ENCODE measurements at regions not wholly inside any gene's neighbourhood (a gene's known extent, or its start where the extent isn't known, plus 50 kb on each side); places are given as distances from the start of the nearest gene placed in this dataset.

DNA sequence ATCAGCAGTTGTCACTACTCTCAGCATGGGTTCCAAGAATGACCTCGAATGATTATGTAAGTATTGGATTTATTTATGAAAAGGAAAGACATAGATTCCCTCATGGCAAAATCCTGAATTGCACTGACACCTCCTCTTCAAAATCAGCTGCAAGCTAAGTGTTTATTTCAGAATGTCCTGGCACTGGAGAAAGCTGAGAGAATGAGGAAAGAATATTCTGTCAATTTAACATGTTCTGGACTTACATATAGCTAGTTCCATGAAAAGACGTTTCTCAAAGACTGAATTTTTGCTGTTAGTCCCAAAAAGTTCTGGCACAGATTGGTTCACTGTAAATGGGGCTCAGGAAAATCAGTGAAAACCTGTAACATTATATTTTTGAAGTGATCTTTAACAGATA, 120.3 kb downstream of the NREP start:
- Histone ChIP-seq H2AFZ (ENCODE audit: low read length) (no peak overlapping the region), H3K4me1 (ENCODE audit: insufficient read depth, low read length) (no peaks in the 10 kb centered on the region), H3K9ac (ENCODE audit: insufficient read depth, low read depth, low read length) (no peak overlapping the region), H3K9me3 (ENCODE audit: low read length) (peaks cover 30% of the 10 kb centered on the region), H3K27ac (ENCODE audit: extremely low read length, insufficient read depth, low read length) (no peak overlapping the region), H3K27me3 (ENCODE audit: control insufficient read depth in 1 of 2, insufficient read depth in 2 of 2, low read length in 2 of 2) (peaks cover 0 to 3% of the 10 kb centered on the region in 2 experiments; a peak in 1 of 5 replicates), H3K36me3 (replicated peaks in 1 of 2; ENCODE audit: control insufficient read depth in 1 of 2, insufficient read depth in 2 of 2, low read length in 2 of 2) (no peaks in the 10 kb centered on the region), H4K20me1 (ENCODE audit: insufficient read depth, low read length) (no peaks in the 10 kb centered on the region), H3K4me3 (replicated peaks in 1 of 3; ENCODE audit: insufficient read depth in 1 of 3, low read depth in 2 of 3, low read length in 3 of 3) (no peak overlapping the region), H3K79me2 (ENCODE audit: insufficient read depth, low read length) (no peaks in the 10 kb centered on the region), H3K4me2 (ENCODE audit: low read depth, low read length) (no peak overlapping the region)
- TF ChIP-seq EZH2 (conservative IDR thresholded peaks at IDR 0.05; ENCODE audit: low read depth, low read length) (no peak), ZNF510 (CRISPR knock-in tag; IDR thresholded peaks at IDR 0.05; ENCODE audit: low read depth) (no peak), CEBPB (IDR thresholded peaks at IDR 0.05; ENCODE audit: borderline replicate concordance, low read depth, low read length) (no peak), RXRA (CRISPR knock-in tag; IDR thresholded peaks at IDR 0.05) (no peak), ZNF781 (CRISPR knock-in tag; IDR thresholded peaks at IDR 0.05; ENCODE audit: borderline replicate concordance, not compliant biosample characterization) (no peak)
- TF ChIP-seq, protein P1, sequence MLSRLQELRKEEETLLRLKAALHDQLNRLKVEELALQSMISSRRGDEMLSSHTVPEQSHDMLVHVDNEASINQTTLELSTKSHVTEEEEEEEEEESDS (CRISPR knock-in tag; IDR thresholded peaks at IDR 0.05; ENCODE audit: borderline replicate concordance), result no peak
- intact Hi-C loops (cut with micrococcal nuclease; ENCODE audit: unreplicated experiment) (no loop called here), in situ Hi-C loops (cut with HindIII; ENCODE audit: extremely low pct_ligation_motif_present, low pct_unique_long_range_greater_than_20kb) (no loop called here)
- no peak for ATAC-seq
- DNase-seq (ENCODE audit: low spot score), result no peak
- POLR2A ChIA-PET, result no interaction called here
- 0% methylated on average over 2 of the region's 2 CpGs for WGBS (ENCODE audit: low lambda C conversion rate)
- FAIRE-seq, result no peak
- no TSS peak for BruUV-seq (replicated peaks)
- CTCF ChIA-PET (ENCODE audit: low intra/inter-chr PET ratio, low total read pairs), result no interaction called here

DNA sequence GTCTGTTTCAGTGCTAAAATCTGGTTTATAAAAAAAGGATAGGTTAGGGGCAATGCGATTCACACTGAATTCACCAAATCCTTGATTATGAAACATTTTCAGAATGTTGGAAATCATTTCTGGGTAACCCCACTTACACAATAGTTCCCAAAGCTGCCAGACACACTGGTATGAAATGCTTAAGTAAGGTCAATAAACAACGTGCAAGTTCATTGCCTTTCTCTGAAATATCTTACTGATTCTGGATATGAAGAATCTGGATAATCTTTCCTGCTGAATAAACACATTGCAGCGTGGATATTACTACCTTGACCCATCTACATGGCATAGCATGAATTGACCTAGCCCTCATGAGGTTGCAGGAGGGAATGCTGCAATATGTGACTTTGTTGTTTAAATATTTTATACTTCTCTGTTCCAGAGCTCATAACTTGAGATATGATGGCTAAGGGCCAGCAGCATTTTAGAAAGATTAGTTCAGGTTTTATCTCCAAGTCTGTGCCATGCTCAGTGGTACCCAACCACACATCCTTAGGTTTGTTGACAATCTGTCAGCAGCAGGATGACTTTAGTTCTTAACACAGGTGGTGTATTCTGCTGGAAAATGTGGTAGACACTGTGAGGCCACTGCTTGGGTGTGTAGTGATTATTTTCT, 121.0 kb downstream of the NREP start:
- ChIA-PET CTCF (ENCODE audit: low intra/inter-chr PET ratio, low total read pairs) (no interaction called here), POLR2A (no interaction called here)
- BruUV-seq (replicated peaks), result no TSS peak
- FAIRE-seq (no peak), ATAC-seq (no peak), DNase-seq (ENCODE audit: low spot score) (no peak)
- Histone ChIP-seq H3K4me2 (ENCODE audit: low read depth, low read length) (no peak overlapping the region), H3K79me2 (ENCODE audit: insufficient read depth, low read length) (no peaks in the 10 kb centered on the region), H3K9ac (ENCODE audit: insufficient read depth, low read depth, low read length) (no peak overlapping the region), H3K27ac (ENCODE audit: extremely low read length, insufficient read depth, low read length) (no peak overlapping the region), H3K4me3 (replicated peaks in 1 of 3; ENCODE audit: insufficient read depth in 1 of 3, low read depth in 2 of 3, low read length in 3 of 3) (no peak overlapping the region), H2AFZ (ENCODE audit: low read length) (no peak overlapping the region), H3K36me3 (replicated peaks in 1 of 2; ENCODE audit: control insufficient read depth in 1 of 2, insufficient read depth in 2 of 2, low read length in 2 of 2) (no peaks in the 10 kb centered on the region), H3K27me3 (ENCODE audit: control insufficient read depth in 1 of 2, insufficient read depth in 2 of 2, low read length in 2 of 2) (peaks cover 0 to 3% of the 10 kb centered on the region in 2 experiments; a peak in 1 of 5 replicates), H4K20me1 (ENCODE audit: insufficient read depth, low read length) (no peaks in the 10 kb centered on the region), H3K9me3 (ENCODE audit: low read length) (peaks cover 30% of the 10 kb centered on the region), H3K4me1 (ENCODE audit: insufficient read depth, low read length) (no peaks in the 10 kb centered on the region)
- WGBS (ENCODE audit: low lambda C conversion rate), result 33% methylated on average over 3 of the region's 3 CpGs
- intact Hi-C loops (cut with micrococcal nuclease; ENCODE audit: unreplicated experiment), result no loop called here
- in situ Hi-C loops (cut with HindIII; ENCODE audit: extremely low pct_ligation_motif_present, low pct_unique_long_range_greater_than_20kb), result no loop called here
- no peak for TF ChIP-seq ZNF382 (CRISPR knock-in tag; IDR thresholded peaks at IDR 0.05; ENCODE audit: borderline replicate concordance)
- TF ChIP-seq, protein P2, sequence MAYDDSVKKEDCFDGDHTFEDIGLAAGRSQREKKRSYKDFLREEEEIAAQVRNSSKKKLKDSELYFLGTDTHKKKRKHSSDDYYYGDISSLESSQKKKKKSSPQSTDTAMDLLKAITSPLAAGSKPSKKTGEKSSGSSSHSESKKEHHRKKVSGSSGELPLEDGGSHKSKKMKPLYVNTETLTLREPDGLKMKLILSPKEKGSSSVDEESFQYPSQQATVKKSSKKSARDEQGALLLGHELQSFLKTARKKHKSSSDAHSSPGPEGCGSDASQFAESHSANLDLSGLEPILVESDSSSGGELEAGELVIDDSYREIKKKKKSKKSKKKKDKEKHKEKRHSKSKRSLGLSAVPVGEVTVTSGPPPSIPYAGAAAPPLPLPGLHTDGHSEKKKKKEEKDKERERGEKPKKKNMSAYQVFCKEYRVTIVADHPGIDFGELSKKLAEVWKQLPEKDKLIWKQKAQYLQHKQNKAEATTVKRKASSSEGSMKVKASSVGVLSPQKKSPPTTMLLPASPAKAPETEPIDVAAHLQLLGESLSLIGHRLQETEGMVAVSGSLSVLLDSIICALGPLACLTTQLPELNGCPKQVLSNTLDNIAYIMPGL (CRISPR knock-in tag; IDR thresholded peaks at IDR 0.05; ENCODE audit: borderline replicate concordance in 1 of 2, low read depth in 1 of 2), result no peak
